GM10266 (cell line): ENCODE measurements at regions not wholly inside any gene's neighbourhood (a gene's known extent, or its start where the extent isn't known, plus 50 kb on each side); places are given as distances from the start of the nearest gene placed in this dataset.

ENCODE experiments used
- DNase-seq: peaks from one replicate; pipeline ENCODE4 v3.0.0; 2012; ENCODE audit errors: extremely low spot score
- TF ChIP-seq, protein P1 (sequence below): IDR thresholded peaks from 2 replicates; pipeline ENCODE4 v1.5.1; 2012; ENCODE audit warnings: mild to moderate bottlenecking, low read depth; ENCODE audit not compliant: control insufficient read depth, insufficient read depth; ENCODE audit errors: missing control alignments

DNA sequence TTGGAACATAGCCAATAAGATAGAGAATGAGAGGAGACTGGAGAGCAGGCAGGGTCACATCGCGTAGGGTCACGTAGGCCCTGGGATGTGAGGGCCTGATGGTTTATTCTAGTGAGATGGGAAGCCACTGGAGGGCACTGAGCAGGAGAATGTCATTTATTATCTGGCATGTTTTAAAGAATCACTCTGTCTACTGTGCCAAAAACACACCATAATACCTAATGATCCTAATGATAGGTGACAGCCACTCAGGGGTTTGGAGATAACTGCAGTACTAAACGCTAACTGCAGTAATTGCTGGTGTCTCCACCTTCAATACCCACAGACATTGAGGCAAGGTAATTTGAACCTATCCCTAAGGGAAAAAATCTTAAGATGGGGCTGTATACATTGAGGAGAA is 185.4 kb downstream of the TTLL7 start:
- TF ChIP-seq, protein P1, sequence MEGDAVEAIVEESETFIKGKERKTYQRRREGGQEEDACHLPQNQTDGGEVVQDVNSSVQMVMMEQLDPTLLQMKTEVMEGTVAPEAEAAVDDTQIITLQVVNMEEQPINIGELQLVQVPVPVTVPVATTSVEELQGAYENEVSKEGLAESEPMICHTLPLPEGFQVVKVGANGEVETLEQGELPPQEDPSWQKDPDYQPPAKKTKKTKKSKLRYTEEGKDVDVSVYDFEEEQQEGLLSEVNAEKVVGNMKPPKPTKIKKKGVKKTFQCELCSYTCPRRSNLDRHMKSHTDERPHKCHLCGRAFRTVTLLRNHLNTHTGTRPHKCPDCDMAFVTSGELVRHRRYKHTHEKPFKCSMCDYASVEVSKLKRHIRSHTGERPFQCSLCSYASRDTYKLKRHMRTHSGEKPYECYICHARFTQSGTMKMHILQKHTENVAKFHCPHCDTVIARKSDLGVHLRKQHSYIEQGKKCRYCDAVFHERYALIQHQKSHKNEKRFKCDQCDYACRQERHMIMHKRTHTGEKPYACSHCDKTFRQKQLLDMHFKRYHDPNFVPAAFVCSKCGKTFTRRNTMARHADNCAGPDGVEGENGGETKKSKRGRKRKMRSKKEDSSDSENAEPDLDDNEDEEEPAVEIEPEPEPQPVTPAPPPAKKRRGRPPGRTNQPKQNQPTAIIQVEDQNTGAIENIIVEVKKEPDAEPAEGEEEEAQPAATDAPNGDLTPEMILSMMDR, result no peak
- no peak for DNase-seq

DNA sequence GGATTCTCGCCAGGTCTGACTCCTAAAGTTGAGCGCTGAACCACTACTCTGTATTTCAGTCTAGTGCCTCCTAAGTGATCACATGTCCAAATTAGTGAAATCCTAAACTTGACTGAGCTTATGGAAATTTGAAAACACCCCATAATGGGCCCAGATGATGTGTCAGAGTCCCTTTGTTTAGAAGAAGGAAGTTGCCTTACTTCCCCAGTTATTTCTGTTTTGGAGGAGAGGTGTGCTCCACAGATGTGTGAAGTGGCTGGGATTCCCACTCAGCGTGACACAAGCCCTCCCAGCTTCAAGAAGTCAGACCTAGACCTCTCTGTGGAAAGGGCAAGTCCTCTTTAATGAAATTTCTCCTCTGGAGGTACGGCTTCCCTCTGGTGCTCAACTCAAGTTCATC is 188.8 kb downstream of the TTLL7 start:
- TF ChIP-seq, protein P1, result no peak
- DNase-seq, result no peak

DNA sequence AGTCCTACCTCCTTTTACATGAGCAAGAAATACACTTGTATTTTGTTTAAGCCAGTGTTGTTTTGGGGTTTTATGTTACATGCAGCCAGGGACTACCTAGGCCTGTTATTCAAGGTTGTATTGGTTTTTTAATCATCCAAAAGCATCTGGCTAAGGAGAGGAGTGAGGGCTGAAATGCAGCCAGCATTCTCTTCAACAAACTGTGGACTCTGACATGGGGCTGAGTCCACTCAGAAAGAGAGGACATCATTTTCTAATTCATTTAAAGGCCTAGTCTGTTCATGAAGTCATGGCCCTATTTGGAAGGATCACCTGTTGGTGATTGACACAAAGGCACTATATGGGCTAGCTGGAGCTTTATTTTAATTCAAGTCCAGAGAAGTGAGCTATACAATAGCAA is 190.4 kb downstream of the TTLL7 start:
- TF ChIP-seq, protein P1, result no peak
- DNase-seq, result no peak

DNA sequence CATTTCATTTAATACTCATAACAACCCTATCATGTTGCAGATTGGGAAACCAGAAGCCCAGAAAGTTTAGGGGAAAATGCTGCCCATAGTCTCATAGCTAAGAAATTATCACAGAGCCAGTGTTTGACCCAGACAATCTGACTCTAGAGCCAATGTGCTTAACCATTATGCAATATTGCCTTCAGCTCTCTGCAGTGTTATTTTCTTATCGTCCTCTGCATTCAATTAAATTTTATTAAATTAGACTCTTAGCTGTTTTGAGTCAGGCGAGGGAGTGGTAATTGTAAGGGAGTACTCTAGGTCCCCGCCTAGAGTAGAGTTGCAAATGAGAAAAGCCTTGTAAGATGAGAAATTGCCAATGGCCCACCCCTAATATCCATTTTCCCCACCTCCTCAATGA is 191.1 kb downstream of the TTLL7 start:
- TF ChIP-seq, protein P1, result no peak
- DNase-seq, result no peak

DNA sequence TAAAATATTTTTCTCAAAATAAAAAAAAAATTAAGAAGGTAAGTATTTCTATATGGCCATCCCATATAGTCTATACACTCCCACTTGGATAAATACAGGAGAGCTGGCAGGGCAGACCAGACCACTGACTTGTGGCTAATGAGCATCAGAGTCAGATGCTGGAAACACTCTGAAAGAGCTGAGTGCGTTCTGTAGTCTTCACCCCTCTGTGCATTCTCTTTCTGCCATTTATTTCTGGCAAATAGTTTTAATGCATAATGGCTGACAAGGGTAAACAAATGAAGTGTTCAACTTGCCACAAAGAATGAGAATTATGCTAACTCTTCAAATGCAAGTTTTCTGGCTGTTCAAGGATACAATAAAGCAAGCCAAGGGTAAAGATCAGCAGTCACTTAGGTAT is 191.7 kb downstream of the TTLL7 start:
- TF ChIP-seq, protein P1, result no peak
- DNase-seq, result no peak

DNA sequence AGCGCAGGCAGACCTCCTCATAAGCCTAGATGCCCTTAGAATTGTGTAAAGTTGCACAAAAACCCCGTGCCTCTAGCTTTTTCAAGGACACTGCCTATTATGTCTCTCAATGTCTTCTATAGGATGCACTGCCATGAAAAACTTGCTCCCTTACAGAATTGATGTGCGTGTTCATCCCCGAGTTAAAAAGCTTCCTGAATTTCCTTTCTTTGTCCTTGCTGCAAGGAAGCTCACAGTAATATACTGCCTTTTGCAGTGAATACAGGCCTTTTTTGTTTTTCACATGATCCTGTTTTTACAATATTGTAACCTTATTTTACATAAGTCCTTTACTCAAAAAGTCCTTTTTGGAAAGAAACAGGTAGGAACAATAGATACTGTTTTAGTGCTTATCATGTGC is 193.0 kb downstream of the TTLL7 start:
- DNase-seq, result no peak
- TF ChIP-seq, protein P1, result no peak

DNA sequence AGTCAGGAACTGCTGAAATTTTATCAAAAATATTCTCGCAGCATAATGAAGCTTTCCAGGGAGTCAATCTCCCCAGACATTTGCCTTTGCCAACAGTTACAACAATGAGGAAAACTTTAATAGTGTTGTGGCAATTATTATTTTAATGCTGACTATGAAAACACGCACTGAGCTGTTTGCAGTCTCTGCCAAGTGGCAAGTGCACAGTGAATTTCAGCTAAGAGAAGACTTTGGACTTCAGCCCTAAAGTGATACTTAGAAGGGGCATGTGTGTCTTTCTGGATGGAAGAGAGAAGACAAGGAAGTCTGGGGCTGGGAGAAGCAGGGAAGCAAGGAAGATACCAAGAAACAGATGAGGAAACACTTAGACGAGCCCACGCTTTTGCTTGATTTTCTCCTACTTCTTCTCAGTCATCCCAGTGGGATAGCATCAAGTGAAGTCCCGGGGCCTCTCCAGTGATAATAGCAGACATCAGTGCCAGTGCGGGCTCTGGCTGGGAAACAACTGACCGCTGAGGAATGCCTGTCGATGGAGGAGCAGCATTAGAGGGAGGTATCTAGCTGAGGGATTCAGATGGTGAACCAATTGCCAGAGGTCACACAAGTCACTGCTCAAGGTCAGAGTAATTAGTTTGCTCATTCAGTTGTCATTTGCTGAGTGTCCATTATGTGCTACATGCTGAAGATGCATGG is 196.3 kb downstream of the TTLL7 start:
- TF ChIP-seq, protein P1, result no peak
- DNase-seq, result no peak
